ENCODE measurements at regions not wholly inside any gene's neighbourhood (a gene's known extent, or its start where the extent isn't known, plus 50 kb on each side); places are given as distances from the start of the nearest gene placed in this dataset.
"Not testable (repeated sequence)": the region's sequence is repeated elsewhere in the genome, so short reads cannot be mapped to it uniquely, and the experiment has no call there.

DNA sequence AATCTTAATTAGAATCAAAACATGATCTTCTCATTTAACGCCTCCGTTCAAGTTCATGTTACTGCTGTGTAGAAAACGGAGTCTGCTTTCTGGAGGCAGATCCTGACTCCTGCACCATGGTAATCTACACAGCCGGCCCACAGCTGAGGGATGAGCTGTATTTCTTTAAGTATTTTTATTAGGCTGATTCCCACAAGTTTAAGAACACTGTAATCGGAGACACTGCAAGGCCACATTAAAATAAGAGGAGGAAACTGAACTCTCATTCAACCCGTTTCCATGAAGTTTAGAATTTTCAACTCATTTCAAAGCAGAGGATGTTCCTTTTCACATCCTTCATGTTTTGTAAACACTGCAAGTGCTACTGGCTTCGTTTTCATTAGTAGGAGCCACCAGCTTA, 372.2 kb downstream of the NFIB start:
- no peak for DNase-seq

DNA sequence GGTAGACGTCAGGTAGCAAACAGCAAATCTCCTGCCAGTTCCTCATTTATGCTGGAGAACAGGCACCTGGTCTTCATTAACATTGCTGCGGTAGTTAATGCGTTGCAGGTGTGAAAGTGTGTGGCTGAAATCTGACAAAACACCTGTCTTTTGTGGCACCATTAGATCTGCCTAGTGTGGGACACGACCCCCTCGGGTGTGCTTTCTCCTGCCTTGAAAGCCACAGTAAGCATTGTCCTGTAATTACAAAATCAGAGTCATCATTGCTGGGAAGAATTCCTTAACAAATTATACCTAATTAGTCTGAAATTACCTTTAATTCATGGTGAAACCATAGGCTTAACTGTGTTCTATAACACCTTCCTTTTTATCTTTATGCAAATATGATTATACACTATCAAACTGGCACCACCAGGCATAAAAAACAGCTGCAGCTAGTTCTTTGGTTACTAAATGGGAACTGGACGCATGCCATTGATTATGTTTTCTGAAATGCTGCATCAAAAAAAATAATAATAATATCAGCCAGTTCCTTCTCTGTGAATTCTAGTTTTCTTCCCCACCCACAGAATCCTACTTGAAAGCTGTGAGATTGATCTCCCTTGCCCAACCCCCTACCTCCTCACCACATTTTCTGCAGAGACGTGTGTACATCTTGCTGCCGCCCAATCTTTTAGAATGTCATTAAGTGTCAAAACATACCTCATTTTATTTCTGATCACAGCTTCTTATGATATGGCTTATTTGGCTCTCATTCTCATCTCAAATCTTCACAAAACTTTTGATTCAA, 374.0 kb downstream of the NFIB start:
- DNase-seq = no peak

DNA sequence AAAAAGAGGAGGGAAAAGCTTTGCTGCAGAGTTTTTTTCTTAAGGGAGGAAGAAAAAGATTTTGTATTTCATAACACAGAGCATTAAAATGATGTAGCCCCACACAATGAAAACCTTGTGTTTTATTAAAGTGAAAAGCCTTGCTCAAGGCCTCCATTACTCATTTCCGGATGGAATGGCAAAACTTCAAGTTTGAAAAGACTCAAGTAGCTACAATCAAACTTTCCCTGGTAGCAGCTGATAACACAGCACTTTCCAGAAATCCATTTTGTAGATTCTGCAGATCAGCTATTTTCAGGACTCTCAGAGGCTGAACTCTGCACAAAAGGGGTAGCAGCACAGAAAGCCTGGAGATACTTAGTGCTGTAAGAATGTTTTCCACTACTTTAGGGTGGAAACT, 374.8 kb downstream of the NFIB start:
- no peak for DNase-seq

DNA sequence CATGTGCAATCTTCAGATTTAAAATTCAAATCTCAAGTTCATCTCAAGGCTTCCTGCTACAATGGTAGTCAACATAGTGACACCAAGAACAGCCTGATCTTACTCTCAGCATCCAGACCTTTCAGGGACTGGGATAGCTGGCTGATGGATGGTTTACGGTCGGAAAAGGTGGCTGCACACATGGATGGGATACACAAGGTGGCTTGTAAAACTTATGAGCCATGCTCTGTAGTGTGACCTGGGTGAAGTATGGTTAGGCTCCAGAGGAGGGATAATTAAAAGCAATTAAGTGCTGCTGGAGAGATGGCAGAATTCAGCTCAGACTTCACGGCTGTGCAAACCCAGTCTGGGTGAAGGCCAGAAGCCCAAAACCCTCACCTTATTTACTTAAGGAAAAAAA, 379.5 kb downstream of the NFIB start:
- DNase-seq = no peak

DNA sequence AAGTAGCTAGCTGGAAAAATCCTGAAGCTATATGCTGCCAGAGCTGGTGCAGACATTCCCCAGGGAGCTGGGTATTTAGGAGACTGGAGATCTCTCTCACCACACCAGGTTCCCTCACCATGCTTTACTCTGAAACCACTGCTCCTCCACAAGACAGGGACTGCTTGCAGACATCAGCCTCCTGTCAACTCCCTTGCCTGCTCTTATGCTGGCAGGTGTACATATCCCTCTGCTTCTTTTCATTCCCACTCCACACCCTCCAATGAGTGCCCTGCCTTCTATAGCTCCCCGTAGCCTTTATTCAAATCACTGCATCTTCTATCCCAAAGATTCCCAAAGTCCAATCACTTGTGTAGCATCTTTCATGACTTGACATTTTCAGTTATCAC, 380.7 kb downstream of the NFIB start:
- no peak for DNase-seq

DNA sequence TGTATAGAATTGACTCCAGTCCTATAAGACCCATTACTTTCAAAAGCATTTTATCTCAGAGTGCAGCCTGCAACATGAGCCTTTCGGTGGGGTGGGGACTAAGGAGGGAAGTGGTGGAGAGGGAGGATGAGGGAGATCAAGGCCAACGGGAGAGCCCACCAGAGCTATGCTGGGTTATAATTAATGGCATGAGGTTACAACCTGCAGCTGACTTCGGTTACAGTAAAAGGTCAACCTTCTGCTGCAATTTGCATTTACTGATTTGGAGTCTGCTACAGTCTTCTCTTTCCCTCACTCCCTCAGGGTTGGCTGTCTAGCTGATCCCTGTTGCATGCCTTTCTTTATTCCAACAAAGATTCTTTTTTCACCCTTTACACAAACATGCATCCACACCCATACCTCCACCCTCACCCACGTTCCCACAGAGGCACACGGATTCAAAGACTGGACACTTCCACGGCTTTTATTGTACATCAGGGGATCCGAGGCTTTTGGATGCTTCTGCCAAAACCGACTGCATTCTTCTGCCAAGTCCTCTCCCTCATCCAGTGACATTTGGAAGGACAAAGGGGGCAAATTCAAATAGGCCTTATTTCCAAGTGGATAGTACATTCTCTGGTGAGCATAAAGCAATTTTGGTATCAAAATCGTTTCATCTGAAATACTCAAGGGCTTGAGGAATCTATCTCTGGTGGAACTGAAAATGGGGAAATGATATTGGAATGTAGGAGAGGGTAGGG, 381.2 kb downstream of the NFIB start:
- DNase-seq = no peak

DNA sequence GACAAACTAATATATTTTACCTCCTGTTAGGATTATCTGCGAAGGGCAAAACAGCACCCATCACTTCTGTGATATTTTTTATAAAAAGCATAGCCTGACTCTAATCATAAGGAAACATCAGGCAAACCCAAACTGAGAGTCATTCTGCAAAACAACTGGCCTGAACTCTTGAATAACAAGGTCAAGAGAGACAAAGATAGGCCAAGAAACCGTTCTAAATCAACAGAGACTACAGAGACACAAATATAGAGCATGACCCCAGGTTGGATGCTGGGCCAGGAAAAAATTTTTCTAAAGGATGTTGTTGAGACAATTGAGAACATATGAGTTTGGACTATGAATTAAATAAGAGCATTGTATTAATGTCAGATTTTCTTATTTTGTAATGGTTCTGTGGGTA, 384.9 kb downstream of the NFIB start:
- DNase-seq = no peak

DNA sequence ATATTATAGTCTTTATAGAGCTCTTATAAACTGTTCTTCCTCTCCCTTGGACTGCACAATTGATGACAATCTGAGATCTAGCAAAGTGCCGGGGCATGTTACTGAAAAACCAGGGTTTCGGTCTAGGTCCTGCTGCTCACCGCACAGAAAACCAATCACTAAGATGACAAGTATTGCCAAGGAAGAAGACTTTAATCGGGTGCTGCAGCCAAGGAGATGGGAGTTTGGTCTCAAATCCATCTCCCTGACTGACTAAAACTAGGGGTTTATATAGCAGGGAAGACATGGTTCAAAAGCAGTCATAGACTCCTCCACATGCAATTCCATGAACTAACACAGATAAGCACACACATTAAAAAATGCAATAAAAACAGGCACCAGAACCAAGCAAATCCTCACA, 390.6 kb downstream of the NFIB start:
- DNase-seq = peak in 1 of 3 donors; percentile 0

DNA sequence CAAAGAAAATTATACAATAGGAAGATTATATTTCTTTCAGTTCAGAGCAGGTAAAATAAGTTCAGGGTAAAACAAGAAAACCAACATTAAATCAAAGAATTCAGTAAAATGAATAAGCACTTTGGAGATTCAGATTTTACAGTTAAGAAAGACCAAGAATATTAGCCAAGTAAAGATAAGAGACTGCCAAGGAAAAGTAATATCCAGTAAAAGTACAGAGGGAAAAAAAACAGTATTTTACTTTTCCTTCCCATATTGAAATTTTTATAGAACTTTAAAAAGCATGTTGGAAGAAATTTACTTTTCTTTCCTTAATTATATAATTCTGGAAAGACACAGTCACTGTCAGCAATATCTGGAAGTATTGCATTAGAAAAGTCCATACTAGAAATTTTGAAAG, 393.4 kb downstream of the NFIB start:
- no peak for DNase-seq

DNA sequence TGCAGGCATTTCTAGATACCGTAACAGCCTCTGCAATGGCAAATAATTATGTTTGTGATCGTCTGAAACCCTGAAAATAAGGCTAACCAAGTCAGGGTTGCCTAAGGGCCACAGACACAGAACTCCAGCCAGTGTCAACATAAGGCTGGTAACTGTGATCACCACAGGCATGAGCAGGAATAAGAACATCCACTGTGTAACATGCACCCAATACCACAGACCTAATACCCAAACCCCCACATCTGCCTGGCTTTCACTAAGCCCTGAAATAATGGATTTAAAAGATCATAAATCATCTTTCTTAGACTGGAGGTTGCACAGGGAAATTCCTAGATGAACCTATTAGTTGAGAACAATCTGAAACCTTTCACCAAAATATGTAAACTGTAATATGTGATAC, 394.5 kb downstream of the NFIB start:
- DNase-seq = no peak

DNA sequence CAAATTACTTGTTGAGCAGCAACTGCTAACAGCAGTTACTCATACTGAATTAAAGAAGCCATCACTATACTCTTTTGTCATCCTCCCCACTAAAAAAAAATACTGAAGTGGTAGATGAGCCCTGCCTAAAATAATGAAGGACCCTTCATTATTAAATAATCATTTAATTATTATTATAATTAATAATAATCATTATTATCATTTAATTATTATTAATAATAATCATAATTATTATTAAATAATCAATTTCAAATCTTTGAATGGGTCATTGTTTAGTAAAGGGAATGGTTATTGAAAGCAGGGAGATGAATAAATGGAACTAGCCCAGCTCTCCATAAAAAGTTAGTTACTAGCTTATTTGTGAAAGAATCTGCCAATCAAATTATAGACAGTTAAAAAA, 396.4 kb downstream of the NFIB start:
- no peak for DNase-seq

DNA sequence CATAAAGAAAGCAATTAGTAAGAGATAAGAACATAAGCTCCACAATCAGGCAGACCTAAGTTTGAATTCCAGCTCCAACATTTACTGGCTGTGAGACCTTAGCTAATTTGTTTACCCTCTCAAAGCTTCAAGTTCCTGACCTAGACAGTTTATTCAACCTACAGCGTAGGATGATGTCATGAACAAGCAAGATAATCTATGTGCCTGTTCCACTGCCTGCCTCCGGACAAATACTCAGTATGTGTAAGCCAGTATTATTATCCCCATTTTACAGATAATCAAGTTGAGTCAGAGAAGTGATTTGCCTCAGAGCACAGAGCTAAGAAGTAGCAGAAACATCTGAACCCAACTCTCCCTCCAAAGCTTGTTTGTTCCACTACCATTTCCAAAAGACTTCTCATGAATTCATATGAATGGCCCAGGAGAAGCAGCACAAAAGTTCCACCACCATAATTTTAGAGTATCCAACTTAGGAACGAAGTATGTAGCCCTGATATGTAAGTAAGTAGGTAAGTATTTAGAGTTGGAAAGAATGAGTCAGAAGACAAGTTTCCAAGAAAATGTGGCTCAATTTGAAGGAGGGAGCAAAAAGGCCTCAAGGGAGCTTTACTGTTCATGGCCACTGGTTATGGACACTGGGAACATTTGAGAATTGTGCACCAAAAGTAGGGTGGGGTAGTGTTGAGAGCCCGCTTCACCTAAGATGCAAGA, 398.2 kb downstream of the NFIB start:
- no peak for DNase-seq

DNA sequence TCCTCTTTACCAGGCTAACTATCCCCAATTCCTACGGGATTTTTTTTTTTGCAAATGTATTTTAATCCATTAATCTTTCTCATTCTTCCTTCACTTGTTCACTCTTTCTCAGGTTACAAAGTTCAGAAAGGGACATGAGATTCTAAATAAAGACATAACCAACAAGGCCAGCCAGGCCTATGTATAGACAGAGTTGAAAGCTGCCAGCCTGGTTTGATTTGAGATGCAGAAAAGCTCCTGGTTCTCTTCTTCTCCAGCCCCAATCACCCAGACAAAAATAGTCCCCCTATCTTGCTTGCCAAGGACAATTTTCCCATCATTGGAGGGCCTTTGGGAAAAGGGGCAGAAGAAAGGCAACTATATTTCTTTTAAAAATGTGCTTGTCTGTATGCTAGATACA, 398.8 kb downstream of the NFIB start:
- DNase-seq = no peak

DNA sequence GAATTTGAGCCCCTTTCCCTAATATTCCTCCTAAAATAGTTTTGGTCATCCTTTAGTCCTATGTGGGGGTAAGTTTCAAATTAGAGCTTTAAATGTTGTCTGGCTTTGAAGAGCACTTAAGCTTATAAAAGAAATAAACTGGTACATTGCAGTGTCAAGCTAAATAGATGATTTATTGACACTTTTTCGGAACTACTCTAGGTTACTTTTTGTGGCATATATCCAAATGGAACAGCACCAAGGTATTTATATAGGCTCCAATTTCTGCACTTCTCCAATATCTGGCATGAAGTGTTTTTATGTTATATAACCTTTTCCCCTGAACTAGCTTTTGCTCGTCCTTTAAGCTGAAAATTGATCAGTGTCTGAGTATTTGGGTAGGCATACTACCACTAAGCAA, 402.5 kb downstream of the NFIB start:
- no peak for DNase-seq

DNA sequence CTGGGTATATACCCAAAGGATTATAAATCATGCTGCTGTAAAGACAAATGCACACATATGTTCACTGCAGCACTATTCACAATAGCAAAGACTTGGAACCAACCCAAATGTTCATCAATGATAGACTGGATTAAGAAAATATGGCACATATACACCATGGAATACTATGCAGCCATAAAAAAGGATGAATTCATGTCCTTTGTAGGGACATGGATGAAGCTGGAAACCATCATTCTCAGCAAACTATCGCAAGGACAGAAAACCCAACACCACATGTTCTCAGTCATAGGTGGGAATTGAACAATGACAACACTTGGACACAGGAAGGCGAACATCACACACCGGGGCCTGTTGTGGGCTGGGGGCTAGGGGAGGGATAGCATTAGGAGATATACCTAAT, 406.1 kb downstream of the NFIB start:
- not testable (repeated sequence) for DNase-seq

DNA sequence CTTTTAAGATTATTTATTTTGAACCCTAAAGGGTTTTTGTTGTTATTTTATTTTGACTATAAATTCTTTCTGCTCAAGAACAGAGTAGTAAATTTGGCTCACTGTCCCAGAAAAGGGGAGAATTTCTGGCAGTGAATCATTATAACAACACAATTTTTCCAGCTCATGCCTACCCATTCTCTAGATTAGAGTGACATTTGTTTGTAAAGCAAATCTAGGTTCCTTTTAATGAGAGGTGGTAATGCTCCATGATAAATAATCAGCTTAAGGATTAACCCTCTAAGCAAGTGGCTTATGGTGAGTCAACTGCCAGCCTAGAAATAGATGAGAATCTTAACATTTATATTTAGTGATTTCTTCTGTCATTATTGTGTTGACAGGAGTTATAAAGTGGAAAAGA, 409.2 kb downstream of the NFIB start:
- no peak for DNase-seq

DNA sequence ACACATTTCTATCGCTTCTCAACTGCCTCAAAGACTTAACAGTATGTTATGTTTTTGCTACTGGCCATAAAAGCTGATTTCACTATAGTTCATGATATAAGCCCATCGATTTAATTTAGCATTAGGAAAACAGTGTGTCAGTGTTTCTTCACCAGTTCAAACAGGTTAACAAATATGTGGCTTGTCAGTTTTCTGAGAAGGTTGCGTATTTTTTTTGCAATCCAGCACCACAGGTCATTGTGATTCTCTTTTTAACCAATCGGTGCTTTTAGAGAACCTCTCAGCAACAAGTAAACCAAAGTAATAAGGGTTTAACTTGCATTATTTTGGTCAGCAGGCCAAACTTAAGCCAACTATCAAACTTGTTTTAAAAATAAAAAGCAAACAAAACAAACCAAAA, 409.6 kb downstream of the NFIB start:
- DNase-seq = no peak

DNA sequence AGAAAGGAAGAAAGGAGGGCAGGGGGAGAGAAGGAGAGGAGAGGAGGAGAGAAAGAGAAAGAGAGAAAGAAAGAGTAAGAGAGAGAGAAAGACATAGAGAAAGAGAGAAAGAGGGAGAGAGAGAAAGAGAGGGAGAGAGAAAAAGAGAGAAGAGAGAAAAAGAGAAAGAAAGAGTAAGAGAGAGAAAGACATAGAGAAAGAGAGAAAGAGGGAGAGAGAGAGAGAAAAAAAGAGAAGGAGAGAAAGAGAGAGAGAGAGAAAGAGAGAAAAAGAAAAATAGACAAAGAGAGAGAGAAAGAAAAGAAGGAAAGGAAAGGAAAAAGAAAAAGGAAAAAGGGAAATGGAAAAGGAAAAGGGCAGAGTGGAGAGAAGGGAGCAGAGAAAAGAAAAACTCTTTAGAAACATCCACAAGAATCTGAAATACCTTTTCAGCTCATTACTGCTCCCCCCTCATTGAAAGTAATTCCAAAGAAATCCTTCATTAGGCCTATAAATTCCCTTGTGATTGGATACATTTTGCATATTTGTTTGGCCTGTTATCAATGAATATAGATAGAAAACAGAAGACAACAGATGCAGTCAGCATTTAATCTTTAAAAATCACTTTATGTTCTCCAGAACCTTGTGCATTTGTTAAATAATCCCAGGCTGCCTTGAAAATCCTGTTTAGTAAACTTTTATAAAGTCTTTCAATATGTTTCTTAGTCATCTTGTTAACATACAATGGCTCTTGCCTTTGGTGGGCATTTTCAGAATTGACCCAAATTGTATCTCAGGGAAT, 411.5 kb downstream of the NFIB start:
- DNase-seq = no peak

DNA sequence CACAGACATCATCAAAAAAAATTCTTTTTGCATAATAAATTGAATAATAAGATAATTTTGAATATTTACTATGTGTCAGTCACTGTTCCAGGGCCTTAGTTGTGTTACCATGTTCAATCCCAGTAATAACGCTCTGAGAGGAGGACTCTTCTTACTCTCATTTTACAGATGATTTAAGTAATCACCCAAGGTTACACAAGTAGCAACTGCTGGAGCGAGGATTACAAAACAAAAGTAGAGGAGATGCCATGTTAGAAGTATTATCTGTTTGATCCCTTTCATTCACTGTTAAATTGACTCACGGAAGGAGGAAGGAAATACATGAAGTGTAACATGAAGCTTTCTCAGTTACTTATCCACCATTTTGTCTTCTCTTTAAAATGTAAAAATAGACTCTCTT, 412.8 kb downstream of the NFIB start:
- no peak for DNase-seq

DNA sequence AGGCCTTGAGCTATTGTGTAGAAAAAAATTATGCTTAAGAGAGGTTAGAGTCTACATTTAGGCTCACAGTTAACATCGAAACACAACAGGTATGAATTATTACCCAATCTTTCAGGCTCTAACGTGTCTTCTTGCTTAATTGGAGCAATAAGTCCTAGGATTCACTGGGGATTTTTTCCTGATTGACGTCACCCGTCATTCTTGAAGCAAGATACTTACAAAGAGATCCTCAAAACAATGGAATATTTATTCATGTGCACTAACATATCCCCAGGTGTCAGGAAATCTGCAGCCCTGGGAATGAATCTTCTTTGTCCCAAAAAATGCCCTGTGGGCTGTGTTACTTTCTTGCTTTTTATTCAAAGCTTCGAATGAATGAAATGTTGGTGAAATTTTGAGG, 413.5 kb downstream of the NFIB start:
- no peak for DNase-seq

DNA sequence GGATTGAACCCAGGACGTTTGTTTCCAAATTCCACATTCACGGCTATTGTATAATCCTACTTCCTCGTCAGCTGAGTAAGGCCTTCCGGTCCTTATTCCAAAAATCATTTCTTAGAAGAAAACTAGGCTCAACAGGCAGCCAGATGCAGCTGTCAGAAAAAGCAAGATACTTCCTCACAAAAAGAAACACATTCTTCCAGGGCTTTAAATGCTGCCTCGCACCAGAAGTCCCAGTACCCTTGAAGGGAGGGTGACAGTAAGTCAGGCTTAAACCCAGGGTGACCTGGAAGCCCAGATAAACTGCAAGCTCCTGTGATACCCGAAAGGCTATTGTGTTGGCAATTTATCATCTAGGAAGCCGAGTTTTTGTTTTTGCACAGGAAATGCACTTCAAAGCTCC, 414.0 kb downstream of the NFIB start:
- no peak for DNase-seq

DNA sequence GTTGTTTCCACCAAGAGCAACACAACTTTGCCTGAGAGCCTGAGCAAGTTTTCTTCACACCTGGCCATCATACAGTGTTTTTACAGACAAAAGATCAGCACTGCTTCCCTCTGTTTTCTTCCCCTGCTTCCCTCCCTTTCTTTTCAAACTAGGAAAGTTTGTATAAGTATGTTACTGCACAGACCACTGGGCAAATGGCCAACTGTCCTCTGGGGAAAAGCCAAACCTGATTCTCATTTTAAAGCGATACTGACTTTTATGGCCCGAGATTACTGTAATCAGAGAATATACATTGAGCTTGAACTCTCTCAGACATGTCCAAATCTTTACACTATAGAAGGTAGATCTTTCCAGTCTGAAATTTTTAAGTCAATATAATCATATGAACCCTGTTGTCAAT, 415.0 kb downstream of the NFIB start:
- no peak for DNase-seq

Data from suppressor macrophage treated with lipopolysaccharide for 1 hour (primary cell).